WTC11 (cell line): ENCODE measurements at regions not wholly inside any gene's neighbourhood (a gene's known extent, or its start where the extent isn't known, plus 50 kb on each side); places are given as distances from the start of the nearest gene placed in this dataset.

Experiments used
- ATAC-seq: fragments of 200-7000 bp; cut with Tn5 transposase; 2 replicates; pipeline ENCODE4 v1.10.0; 2021; ENCODE audit warnings: mild to moderate bottlenecking, moderate library complexity
- CTCF ChIA-PET: fragments of 300-600 bp; sonication (Branson Sonifier 250); formaldehyde crosslinking; loops from one replicate; lab custom pipeline; 2021; ENCODE audit warnings: antibody characterized with exemption; lab: Charles Lee
- POLR2A ChIA-PET: fragments of 350-600 bp; sonication (Branson Sonifier 250); formaldehyde crosslinking; loops from one replicate; lab custom pipeline; 2021; ENCODE audit warnings: antibody characterized with exemption; lab: Charles Lee
- DNase-seq: peaks from one replicate; pipeline ENCODE4 v3.0.0; 2021; ENCODE audit warnings: low spot score
- H3K27ac Mint-ChIP-seq: 2 replicates; pipeline ENCODE4 v1.8.0; 2021; ENCODE audit warnings: mixed read lengths
- H3K27me3 Mint-ChIP-seq: 2 replicates; pipeline ENCODE4 v1.8.0; 2021; ENCODE audit warnings: low read depth, mild to moderate bottlenecking, moderate library complexity, mixed read lengths
- H3K36me3 Mint-ChIP-seq: 2 replicates; pipeline ENCODE4 v1.8.0; 2021; ENCODE audit warnings: mixed read lengths
- H3K4me1 Mint-ChIP-seq: 2 replicates; pipeline ENCODE4 v1.8.0; 2022; ENCODE audit warnings: mixed read lengths
- H3K4me3 Mint-ChIP-seq: 2 replicates; pipeline ENCODE4 v1.8.0; 2021; ENCODE audit warnings: mild to moderate bottlenecking, moderate library complexity, mixed read lengths
- H3K9me3 Mint-ChIP-seq: 2 replicates; pipeline ENCODE4 v1.8.0; 2021; ENCODE audit warnings: mixed read lengths
- ARID4B ChIP-seq: sonication (generic); formaldehyde crosslinking; IDR thresholded peaks from 2 replicates; pipeline ENCODE4 v1.8.0; 2023; ENCODE audit warnings: missing genetic modification reagents, mild to moderate bottlenecking, borderline replicate concordance
- CDX4 ChIP-seq: fragments of 250-450 bp; sonication (Bioruptor Pico); IDR thresholded peaks from 2 replicates; pipeline ENCODE4 v1.9.0; 2021; ENCODE audit warnings: moderate library complexity, mild to moderate bottlenecking, inconsistent platforms, borderline replicate concordance
- CREB1 ChIP-seq: sonication (generic); formaldehyde crosslinking; IDR thresholded peaks from 2 replicates; pipeline ENCODE4 v1.8.0; 2023; ENCODE audit warnings: mild to moderate bottlenecking, missing genetic modification reagents
- CTCF ChIP-seq: fragments of 200-600 bp; IDR thresholded peaks from 2 replicates; pipeline ENCODE4 v1.8.0; 2022; ENCODE audit warnings: antibody characterized with exemption
- E2F4 ChIP-seq: sonication (generic); formaldehyde crosslinking; IDR thresholded peaks from 2 replicates; pipeline ENCODE4 v1.8.1; 2022; ENCODE audit warnings: low read depth, mild to moderate bottlenecking, moderate library complexity, missing genetic modification reagents, borderline replicate concordance
- FOXJ3 ChIP-seq: sonication (generic); formaldehyde crosslinking; IDR thresholded peaks from 2 replicates; pipeline ENCODE4 v1.9.0; 2021; ENCODE audit warnings: missing genetic modification reagents, mild to moderate bottlenecking, borderline replicate concordance
- HMGA2 ChIP-seq: fragments of 250-450 bp; sonication (Bioruptor Pico); IDR thresholded peaks from 2 replicates; pipeline ENCODE4 v1.4.0; 2021; ENCODE audit warnings: mild to moderate bottlenecking, moderate library complexity
- MAX ChIP-seq: sonication (generic); formaldehyde crosslinking; IDR thresholded peaks from 2 replicates; pipeline ENCODE4 v1.8.0; 2022; ENCODE audit warnings: mild to moderate bottlenecking, missing genetic modification reagents
- NFE2L1 ChIP-seq: sonication (generic); formaldehyde crosslinking; IDR thresholded peaks from 2 replicates; pipeline ENCODE4 v1.8.1; 2023; ENCODE audit warnings: missing genetic modification reagents
- RELA ChIP-seq: sonication (generic); formaldehyde crosslinking; IDR thresholded peaks from 2 replicates; pipeline ENCODE4 v1.8.1; 2022; ENCODE audit warnings: missing genetic modification reagents, mild to moderate bottlenecking, borderline replicate concordance
- TP53 ChIP-seq: sonication (generic); formaldehyde crosslinking; IDR thresholded peaks from 2 replicates; pipeline ENCODE4 v1.8.1; 2023; ENCODE audit warnings: mild to moderate bottlenecking, missing genetic modification reagents
- ZBTB21 ChIP-seq: sonication (generic); formaldehyde crosslinking; IDR thresholded peaks from 2 replicates; pipeline ENCODE4 v1.8.1; 2023; ENCODE audit warnings: mild to moderate bottlenecking, missing genetic modification reagents, borderline replicate concordance
- ZNF121 ChIP-seq: sonication (generic); formaldehyde crosslinking; IDR thresholded peaks from 2 replicates; pipeline ENCODE4 v1.8.0; 2023; ENCODE audit warnings: missing genetic modification reagents
- ZNF532 ChIP-seq: fragments of 250-450 bp; sonication (Bioruptor Pico); IDR thresholded peaks from 2 replicates; pipeline ENCODE4 v1.9.0; 2021; ENCODE audit warnings: mild to moderate bottlenecking, borderline replicate concordance

GRCh38 chrX:128156204-128156603, 104.0 kb upstream of the ACTRT1 start (continued):
- TF ChIP-seq ARID4B (CRISPR knock-in tag), result no peak

GRCh38 chrX:128142745-128143144, 90.5 kb upstream of the ACTRT1 start:
- Mint-ChIP-seq H3K9me3 (peaks cover 14% of the 10 kb centered on the region), H3K27ac (no peak overlapping the region), H3K4me3 (no peak overlapping the region), H3K27me3 (no peaks in the 10 kb centered on the region), H3K36me3 (no peaks in the 10 kb centered on the region; the same call in 1 of the 2 replicates), H3K4me1 (no peaks in the 10 kb centered on the region)
- DNase-seq, result no peak
- no peak for ATAC-seq
- ChIA-PET CTCF (no interaction called here), POLR2A (no interaction called here)
- TF ChIP-seq E2F4 (CRISPR knock-in tag), result no peak

- DNase-seq, result peak; percentile 10
- ATAC-seq, result peak; percentile 92
- Mint-ChIP-seq H3K9me3 (no peaks in the 10 kb centered on the region), H3K4me1 (no peaks in the 10 kb centered on the region), H3K27ac (no peak overlapping the region), H3K27me3 (no peaks in the 10 kb centered on the region), H3K36me3 (no peaks in the 10 kb centered on the region), H3K4me3 (no peak overlapping the region)
- ChIA-PET CTCF (interaction anchor here (1.3 kb wide), 1 partner anchor 513 kb away, joined by 3 read pairs; no protein-coding TSS in a partner anchor), POLR2A (no interaction called here)
- TF ChIP-seq CTCF (0 out of 2 replicates have a peak, but pooled peaks have one; percentile 18), MAX (CRISPR knock-in tag) (no peak)
These were observed 54.4 kb upstream of the ACTRT1 start for GRCh38 chrX:128106630-128107029.

- no peak for ATAC-seq
- no peak overlapping the region for H3K27ac Mint-ChIP-seq
- no peaks in the 10 kb centered on the region for H3K27me3 Mint-ChIP-seq
- H3K36me3 Mint-ChIP-seq, result no peaks in the 10 kb centered on the region
- no peak overlapping the region for H3K4me3 Mint-ChIP-seq
- H3K4me1 Mint-ChIP-seq, result no peaks in the 10 kb centered on the region
- DNase-seq, result no peak
- no peak for TF ChIP-seq TP53 (CRISPR knock-in tag)
- no peak for TF ChIP-seq FOXJ3 (CRISPR knock-in tag)
- TF ChIP-seq ZNF121 (CRISPR knock-in tag), result no peak
- no peak for TF ChIP-seq HMGA2 (CRISPR knock-in tag)
- no peak for TF ChIP-seq CREB1
- no peak for TF ChIP-seq ZBTB21 (CRISPR knock-in tag)
- TF ChIP-seq CDX4, result no peak
- TF ChIP-seq RELA (CRISPR knock-in tag), result no peak
- TF ChIP-seq ZNF532 (CRISPR knock-in tag), result no peak
- no peak for TF ChIP-seq NFE2L1
- POLR2A ChIA-PET, result no interaction called here
- CTCF ChIA-PET, result interaction anchor here (1.3 kb wide), 1 partner anchor 514 kb away, joined by 3 read pairs; no protein-coding TSS in a partner anchor
- H3K9me3 Mint-ChIP-seq, result no peaks in the 10 kb centered on the region
These were observed 53.5 kb upstream of the ACTRT1 start for GRCh38 chrX:128105659-128106058.
